ENCODE measurements at regions not wholly inside any gene's neighbourhood (a gene's known extent, or its start where the extent isn't known, plus 50 kb on each side); places are given as distances from the start of the nearest gene placed in this dataset.

GRCh38 chr17:34502426-34502825 is 77.0 kb upstream of the TMEM132E start:
- no peak overlapping the region for H3K27ac ChIP-seq
- no peak overlapping the region for H3K4me3 ChIP-seq
- peaks cover 0 to 85% of the 10 kb centered on the region in 2 donors for H3K27me3 ChIP-seq
- ATAC-seq (no peak), DNase-seq (no peak)
- H3K9me3 ChIP-seq = no peaks in the 10 kb centered on the region
- intact Hi-C loops (cut with DNase I) = no loop called here
- H3K4me1 ChIP-seq = no peaks in the 10 kb centered on the region
- TF ChIP-seq, protein P1, sequence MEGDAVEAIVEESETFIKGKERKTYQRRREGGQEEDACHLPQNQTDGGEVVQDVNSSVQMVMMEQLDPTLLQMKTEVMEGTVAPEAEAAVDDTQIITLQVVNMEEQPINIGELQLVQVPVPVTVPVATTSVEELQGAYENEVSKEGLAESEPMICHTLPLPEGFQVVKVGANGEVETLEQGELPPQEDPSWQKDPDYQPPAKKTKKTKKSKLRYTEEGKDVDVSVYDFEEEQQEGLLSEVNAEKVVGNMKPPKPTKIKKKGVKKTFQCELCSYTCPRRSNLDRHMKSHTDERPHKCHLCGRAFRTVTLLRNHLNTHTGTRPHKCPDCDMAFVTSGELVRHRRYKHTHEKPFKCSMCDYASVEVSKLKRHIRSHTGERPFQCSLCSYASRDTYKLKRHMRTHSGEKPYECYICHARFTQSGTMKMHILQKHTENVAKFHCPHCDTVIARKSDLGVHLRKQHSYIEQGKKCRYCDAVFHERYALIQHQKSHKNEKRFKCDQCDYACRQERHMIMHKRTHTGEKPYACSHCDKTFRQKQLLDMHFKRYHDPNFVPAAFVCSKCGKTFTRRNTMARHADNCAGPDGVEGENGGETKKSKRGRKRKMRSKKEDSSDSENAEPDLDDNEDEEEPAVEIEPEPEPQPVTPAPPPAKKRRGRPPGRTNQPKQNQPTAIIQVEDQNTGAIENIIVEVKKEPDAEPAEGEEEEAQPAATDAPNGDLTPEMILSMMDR (IDR thresholded peaks at IDR 0.05) = no peak
- no peaks in the 10 kb centered on the region for H3K36me3 ChIP-seq

DNA sequence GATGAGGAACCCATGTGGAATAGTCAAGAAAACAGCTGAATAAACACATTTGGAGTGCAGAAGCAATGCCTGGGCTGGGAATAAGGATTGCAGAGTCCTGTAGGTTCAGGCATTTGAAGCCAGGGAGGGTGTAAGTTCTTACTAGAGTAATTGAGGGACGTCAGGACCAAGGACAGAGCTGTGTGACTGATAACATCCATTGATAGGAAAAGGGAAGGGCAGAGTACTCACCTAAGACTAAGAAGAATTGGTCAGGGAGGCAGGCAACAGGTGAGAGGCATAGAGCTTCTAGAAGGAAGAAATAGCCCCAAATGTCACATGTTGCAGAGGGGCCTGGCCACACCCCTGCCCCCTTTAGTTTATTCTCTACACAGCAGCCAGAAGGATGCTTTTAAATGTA is 79.8 kb upstream of the TMEM132E start:
- Histone ChIP-seq H3K4me1 (no peaks in the 10 kb centered on the region), H3K27ac (no peak overlapping the region), H3K4me3 (no peak overlapping the region), H3K36me3 (no peaks in the 10 kb centered on the region), H3K9me3 (no peaks in the 10 kb centered on the region), H3K27me3 (peaks cover 0 to 76% of the 10 kb centered on the region in 2 donors)
- TF ChIP-seq, protein P1 (IDR thresholded peaks at IDR 0.05) = no peak
- ATAC-seq = peak; percentile 57
- intact Hi-C loops (cut with DNase I) = no loop called here
- DNase-seq = peak in 2 of 4 donors; percentile 18 to 36

- no peaks in the 10 kb centered on the region for H3K9me3 ChIP-seq
- H3K27ac ChIP-seq = no peak overlapping the region
- intact Hi-C loops (cut with DNase I) = no loop called here
- TF ChIP-seq, protein P1 (IDR thresholded peaks at IDR 0.05) = no peak
- H3K4me3 ChIP-seq = no peak overlapping the region
- no peaks in the 10 kb centered on the region for H3K36me3 ChIP-seq
- peaks cover 0 to 62% of the 10 kb centered on the region in 2 donors for H3K27me3 ChIP-seq
- DNase-seq = no peak
- ATAC-seq = no peak
- no peaks in the 10 kb centered on the region for H3K4me1 ChIP-seq
These were observed 85.5 kb upstream of the TMEM132E start for GRCh38 chr17:34493917-34494316.

DNA sequence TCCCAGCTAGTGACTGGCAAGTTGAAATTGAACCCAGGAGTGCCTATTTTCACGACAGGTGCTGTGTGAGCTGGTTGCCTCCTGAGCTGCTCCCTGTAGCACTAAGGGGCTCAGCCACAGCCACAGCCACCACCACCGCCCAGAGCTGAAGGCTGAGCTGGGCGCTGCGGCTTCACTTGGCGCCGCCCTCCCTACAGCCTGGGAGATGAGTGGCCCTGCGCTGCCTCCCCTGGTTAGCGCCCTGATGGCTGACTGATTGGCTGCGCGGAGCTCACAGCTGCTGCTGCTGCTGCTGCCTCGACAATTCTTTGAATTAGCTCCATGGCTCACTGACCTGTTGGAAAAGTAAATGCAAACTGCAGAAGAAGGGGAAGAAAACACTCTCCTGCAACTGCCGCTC is 91.8 kb upstream of the TMEM132E start:
- no peaks in the 10 kb centered on the region for H3K9me3 ChIP-seq
- no peaks in the 10 kb centered on the region for H3K4me1 ChIP-seq
- TF ChIP-seq, protein P1 (IDR thresholded peaks at IDR 0.05) = no peak
- ATAC-seq (no peak), DNase-seq (no peak)
- peaks cover 0 to 70% of the 10 kb centered on the region in 2 donors for H3K27me3 ChIP-seq
- no peak overlapping the region for H3K27ac ChIP-seq
- H3K36me3 ChIP-seq = no peaks in the 10 kb centered on the region
- intact Hi-C loops (cut with DNase I) = no loop called here
- no peak overlapping the region for H3K4me3 ChIP-seq

- no peaks in the 10 kb centered on the region for H3K9me3 ChIP-seq
- no peaks in the 10 kb centered on the region for H3K36me3 ChIP-seq
- no peak overlapping the region for H3K4me3 ChIP-seq
- TF ChIP-seq, protein P1 (IDR thresholded peaks at IDR 0.05) = no peak
- intact Hi-C loops (cut with DNase I) = no loop called here
- DNase-seq (no peak), ATAC-seq (no peak)
- H3K4me1 ChIP-seq = no peaks in the 10 kb centered on the region
- no peak overlapping the region for H3K27ac ChIP-seq
- H3K27me3 ChIP-seq = peaks cover 0 to 72% of the 10 kb centered on the region in 2 donors
These were observed 92.6 kb upstream of the TMEM132E start for GRCh38 chr17:34486761-34487160.

Data from left lung (tissue), 4 donors.